C1 segment of cervical spinal cord (tissue), 14 donors: ENCODE measurements at regions not wholly inside any gene's neighbourhood (a gene's known extent, or its start where the extent isn't known, plus 50 kb on each side); places are given as distances from the start of the nearest gene placed in this dataset.

Experiments
- DNase-seq, 14 donors: peaks; one replicate each; lab custom pipeline; 2025; lab: John Stamatoyannopoulos, UW

DNA sequence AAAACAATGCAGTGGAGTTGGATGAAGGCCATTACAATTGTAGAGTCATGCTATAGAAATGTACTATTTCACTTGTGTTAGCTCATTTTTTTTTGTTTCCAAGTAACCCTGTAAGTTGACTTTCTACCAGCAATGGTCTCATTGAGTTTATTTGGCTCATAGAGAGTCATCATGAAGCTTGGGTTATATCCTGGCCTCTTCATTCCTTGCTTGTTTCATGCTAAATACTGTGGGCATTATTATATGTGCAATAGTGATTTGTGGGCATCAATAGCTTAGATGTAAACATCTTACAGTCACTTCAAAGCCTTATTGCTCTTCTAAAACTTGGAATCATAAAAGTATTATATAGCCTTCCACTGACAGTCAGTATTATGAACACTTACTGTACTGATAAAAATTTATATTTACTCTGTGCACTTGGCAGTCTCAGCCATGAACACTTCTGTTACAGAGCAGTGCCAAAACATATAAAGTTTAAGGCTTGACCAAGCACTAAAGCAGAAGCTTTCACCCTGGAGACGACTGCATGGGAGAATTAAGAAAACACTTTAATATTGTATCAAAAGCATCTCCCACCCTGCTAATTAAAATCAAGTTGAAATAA, 751.2 kb downstream of the SATB2 start:
- no peak for DNase-seq

DNA sequence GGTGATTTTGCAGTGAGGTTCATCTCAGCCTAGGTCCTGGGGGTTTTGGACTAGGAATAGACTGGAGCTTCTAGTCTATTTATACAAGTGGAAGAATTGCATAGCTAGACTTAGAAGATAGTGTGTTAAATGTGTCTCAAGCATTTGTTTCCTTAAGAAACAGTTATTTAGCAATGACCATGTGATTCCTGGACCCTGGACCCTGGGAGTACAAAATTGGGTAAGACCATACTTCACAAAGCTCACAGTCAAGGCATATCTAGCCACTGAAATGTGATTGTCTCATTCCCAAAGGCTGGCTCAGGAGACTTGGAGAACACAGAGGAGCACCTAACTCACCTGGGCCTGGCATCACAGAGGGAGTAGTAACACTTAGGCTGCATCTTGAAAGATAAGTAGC, 754.5 kb downstream of the SATB2 start:
- no peak for DNase-seq

DNA sequence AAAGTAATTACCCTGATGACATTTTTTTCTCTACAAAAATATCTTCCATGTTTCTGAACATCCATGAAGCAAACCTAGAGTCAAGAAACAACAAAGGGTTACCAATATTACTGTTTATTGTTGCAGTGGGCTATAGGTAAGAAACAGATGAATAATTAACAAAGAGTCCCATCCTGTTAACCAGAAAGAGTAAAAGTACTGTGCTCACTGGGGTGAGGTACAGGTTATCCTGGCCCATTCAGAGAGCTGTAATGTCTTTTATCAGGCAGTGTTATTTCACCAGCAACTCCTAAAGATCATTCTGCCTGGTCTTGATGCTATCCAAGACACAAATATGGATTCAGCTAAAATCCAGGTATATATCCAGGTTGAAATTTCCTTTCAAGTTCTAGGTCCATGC, 754.9 kb downstream of the SATB2 start:
- no peak for DNase-seq

DNA sequence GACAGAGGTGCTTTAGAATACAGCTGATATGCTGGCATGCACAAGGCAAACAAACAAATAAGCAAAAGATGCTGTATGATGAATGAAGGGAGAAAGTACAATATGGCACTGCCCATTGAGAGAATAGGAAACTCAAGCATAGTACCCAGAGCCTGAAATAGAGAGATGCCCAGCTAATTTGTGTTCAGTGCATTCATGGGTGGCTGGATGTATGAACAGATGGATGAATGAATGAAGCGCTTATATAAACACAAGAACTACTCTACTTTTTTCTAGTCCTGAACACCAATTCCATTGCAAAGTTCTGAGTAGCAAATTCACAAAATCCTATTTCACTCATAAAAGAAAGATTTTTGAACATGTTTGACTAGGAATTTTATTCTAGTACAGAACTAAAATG, 756.3 kb downstream of the SATB2 start:
- DNase-seq = no peak

DNA sequence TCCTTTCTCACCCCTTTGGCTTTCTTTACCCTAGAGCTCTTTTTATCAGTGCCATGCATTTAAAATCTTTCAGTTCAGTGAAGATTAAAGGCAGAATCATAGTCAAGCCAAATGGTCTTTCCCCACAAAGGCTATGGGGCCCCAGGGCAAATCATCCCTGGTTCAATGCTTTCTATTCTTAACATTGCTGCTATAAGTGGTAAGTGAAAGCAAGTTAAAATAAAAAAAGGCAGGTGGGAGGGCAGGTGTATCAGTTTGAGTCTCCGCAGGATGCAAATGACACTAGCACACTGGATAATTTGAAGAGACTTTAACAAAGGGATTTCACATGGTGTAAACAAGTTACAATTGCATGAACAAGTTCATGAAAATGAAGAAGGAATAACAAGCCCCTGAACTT, 757.4 kb downstream of the SATB2 start:
- DNase-seq = no peak

DNA sequence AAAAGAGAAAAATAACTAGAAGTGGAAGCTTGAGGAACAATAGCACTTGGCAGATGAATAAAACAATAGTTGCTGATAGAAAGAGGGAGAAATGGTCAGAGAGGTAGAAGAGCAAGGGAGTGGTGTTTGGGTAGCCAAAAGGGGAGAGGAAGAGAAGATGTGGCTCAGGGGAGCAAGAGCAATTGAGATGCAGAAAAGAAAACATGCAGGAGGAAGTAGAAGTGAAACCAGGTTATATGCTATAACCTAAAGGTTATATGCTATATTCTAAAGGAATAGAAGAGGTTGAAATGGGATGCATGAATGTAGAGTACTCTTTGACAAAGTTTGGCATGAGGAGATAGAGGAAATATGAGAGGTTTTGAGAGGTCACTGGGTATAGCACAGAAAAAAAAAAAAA, 759.5 kb downstream of the SATB2 start:
- DNase-seq = no peak

DNA sequence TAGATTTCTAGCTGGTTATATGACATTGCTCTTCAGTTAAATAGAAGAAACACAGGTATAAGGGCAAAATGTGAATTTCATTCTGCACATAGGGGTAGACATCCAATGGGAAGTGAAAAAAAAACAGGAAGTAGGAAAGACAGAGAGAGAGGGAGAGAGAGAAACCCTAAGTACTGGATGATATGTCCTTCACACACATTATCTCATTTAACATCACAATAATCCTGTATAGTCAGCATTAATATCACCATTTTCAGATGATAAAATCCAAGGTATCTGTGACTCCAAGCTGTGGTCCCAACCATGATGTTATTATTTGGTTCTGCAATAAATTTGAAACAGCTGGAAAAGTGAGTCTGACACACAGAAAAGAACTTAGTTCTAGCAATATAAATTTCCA, 759.9 kb downstream of the SATB2 start:
- no peak for DNase-seq

DNA sequence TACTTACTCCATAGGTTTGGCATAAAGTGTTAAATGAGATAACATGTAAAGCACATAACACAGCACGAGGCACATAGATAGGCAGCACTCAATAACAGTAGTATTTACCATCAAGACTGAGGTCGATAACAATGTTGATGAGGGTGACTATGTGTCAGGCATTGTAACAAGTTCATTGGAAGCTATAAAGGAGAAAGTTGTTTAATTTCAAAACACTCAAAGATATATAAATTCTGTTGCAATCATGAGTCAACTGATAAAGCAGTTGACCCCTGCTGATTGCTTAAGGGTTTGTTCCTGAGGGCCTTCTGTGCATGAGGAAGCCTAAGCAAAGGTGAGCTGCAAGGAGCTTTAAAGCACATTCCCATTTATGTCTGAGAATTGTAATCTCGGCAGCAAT, 760.5 kb downstream of the SATB2 start:
- DNase-seq = no peak

DNA sequence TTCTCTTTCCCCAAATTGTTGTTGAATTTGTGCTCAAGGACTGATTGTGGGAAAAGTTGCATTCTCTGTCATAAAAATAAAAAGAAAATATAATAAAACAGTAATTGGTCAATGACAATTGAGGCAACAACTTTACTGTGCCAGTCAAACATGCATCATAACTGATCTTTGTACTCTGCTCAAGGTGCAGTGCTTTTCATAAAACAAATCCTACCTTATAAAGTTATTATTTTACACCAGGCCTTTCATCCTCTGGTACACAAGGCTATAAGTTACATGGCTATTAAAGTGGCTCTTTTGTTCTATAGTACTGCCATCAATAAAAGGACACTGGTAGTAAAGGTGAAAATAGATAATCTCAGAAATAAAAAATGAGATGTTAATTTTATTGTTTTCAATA, 761.9 kb downstream of the SATB2 start:
- no peak for DNase-seq

DNA sequence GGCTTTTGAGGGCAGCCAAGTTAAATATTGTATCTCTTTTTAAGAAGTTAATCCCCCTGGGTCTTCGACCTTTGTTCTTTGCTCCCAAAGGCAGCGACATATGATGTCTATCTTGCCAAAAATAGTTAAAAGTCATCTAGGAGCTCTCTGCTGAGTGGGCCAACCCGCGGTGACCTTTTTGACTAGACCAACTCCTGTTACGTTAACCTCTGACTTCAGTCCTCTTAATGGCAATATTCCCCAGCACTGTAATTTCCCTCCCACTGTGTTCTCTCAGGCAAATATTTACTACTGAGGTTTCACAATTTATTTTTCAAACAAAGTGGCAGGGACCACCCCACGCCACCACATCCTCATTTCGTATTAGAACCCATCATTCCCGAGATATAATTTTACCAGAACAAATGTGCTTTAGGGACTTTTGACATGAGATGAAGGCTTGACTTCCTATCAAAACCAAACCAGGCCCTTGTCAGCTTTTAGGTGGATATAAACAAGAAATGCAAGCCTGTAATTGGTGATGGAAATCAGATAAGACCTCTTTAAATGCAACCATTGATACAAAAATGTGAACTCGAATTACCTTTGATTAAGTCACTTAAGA, 764.7 kb downstream of the SATB2 start:
- no peak for DNase-seq

DNA sequence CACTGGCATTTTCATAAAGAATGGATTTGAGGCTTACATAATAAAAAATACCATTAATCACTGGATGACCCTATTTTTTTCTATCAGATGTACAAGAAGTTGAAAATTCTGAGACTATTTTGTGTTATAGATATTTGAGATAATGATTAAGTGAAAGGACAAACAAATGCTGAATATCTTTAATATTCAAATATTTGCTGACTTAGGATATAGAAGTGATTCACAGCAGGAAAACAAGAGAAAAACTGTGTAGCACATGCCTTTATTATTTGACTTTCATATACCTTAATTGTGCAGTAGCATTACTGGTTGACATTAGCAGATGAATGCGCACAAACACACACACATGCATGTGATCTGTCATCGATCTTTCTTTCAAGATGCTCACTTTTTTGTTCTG, 766.5 kb downstream of the SATB2 start:
- no peak for DNase-seq

DNA sequence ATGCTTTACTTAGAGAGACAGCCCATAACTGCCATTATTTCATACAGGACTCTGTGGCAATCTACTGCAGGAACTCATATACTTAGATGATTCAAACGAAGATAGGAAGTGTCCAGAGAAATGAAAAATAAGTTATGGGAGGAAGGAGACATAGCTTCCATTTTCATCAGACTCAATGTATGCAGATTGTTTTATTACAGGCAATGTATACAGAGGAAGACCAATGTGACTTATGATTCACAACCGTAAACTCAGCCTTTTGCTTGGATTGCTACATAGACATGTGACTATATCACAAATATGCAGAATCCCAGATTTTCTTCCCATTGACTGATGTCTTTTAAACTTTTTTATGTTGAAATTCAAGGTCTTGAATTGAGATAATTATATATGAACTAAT, 793.4 kb downstream of the SATB2 start:
- no peak for DNase-seq

DNA sequence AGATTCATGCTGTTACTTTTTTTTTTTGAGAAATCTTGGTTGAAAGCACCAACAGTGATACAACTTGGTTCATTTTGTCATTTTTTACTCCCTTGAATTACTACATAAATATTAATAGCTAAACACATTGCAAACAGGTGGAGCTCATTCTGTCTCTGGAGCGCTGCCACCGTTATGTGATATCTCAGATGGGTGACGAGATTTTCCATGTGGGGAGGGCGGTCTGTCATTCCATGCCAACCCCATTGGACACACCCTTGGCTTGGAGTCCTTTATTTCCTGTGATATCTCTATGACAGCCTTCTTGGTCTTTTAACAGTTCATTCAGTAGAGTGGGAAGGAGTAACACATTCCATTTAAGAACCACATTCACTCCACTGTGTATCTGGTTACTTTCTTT, 794.8 kb downstream of the SATB2 start:
- DNase-seq = no peak

DNA sequence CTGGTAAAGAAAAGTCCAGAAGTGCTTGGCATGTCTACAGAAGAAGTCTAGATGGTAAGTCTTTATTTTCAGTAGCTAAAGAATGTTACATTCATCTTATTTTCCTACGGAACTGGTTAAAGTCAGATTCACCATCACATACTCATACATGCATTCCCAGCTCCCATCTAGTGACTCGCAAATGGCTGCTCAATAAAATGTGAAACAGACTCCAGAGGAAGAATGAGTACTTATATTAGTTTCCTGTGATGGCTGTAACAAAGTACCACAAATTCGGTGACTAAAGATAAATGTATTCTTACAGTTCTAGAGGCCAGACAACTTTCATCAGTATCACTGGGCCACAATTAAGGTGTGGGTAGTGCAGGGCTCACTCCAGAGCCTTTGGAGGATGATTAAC, 797.2 kb downstream of the SATB2 start:
- DNase-seq = no peak

DNA sequence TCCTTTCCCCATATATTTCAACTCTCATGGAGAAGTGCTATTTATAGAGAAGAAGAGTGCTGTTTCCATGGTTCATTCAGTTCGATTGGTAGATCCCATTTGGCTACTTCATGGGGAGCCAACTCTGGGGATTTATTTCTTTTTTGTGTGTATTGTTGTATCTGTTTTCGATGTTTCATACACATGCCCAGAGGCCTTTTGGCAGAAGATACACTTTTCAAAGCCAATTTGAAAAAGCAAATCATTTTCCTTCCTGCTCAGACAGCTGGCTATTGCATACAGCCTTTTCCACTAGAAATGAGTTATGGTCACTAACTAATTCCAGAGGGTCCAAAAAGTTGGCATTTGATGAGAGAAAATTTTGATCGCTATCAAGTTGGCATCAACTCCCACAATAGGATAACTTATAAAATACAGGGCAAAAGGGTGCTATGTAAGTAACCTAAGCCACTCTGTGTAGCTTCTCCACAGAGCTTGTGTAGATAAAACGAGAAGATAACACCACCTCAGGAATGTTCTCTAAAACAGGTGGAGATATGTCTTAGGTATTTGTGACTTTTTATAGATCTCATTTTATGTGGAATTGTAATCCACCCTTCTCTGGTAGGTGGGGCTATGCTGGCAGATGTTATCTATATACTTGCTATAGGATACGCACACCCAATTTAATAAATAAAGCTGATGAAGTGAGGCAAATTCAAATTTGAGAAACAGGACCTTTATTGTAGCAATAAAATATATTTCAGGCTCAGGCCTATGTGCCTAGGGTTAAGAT, 798.5 kb downstream of the SATB2 start:
- no peak for DNase-seq

DNA sequence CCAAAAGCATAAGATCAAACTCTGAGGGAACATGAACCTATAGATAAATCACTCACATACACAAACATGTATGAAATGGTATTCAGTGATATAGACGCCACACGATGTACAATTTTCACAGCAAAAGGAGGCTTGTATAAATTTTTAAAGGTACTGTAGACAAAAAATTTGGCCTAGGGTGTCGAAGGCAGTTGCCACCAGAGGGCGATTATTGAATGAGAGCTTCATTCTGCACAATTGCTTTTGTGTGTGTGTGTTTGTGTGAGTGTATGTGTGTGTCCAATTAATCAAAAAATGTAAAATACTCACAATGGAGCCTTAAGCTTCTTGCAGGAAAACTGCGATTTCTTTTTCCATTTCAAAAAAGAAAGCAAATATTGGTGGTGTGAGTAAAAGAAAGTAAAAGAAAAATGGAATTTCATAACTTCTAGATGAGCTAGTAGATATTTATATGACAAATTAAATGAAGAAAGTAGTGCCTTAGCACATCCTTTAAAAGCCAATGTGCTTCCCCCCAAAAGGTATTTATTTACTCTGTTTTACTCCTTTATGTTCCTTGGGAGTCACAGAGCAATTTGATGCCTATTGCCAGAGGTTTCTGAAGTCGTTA, 800.1 kb downstream of the SATB2 start:
- no peak for DNase-seq

DNA sequence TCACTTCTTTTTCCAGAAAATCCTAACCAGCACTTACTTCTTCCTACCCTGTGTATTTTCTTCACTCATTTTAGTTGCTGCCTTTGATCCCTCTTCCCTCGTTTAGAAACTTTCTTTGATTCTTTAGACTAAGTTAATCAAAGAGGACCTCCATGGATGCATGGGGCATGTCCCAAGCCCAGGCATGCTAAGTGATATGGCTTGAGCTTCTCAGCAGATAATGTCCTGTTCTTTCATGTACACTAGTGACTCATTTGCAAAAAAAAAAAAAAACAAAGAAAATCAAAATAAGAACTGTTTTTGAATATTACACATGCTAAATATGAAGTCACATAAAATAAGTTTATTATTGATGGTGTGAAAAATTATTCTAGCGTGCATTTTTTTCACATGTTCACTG, 800.9 kb downstream of the SATB2 start:
- no peak for DNase-seq

DNA sequence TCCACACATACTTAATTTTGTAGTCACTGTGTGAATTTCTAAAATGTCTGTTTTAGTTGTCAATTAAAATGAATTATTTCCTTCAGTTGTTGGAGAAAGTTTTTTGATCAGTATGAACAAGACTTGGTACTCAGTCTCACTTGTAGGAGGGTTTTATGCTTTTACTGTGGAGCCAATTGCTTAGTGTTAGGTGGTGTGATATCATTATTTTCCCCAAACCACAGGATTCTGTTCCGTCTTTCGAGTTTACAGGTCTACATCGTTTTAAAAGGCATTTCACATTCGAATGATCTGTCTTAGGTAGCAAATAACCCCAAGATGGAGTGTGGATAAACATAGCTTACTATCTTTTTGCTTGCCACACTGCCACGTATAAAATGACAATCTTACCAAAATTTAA, 803.1 kb downstream of the SATB2 start:
- no peak for DNase-seq

DNA sequence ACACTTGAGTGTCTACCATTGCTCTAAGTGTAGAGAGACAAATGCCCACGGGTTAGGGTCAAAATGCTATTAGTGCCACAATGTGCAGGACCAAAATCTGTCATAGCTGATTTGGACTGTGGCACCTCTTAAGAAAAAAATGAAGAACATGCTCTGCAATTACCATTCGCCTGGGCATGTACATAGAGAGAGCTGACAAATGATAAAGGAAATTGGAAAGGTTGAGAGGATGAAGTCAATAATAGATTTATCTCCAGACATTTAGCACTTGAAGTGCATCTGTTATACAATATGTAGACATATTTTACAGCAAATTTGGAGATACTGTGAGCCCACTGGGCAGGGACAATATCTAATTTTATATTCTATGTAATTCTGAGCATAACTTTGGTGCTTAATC, 804.4 kb downstream of the SATB2 start:
- no peak for DNase-seq

DNA sequence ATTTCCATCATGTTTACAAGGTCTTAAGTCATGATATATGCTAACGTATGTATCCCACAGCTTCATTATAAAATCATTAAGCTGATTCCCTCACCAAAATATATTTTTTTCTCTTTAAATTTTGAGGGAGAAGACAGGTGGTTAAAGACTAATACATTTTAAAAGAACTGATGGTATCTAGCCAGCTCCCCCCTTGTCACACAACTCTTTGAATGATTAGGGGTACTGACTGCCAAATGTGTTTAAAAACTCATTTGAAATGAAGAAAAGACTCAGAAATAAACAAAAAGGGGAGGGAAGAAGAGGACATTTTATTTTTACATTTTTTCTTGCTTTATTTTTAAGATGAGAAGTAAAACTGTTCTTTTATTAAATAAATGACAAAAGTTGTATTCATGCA, 805.3 kb downstream of the SATB2 start:
- DNase-seq = no peak

DNA sequence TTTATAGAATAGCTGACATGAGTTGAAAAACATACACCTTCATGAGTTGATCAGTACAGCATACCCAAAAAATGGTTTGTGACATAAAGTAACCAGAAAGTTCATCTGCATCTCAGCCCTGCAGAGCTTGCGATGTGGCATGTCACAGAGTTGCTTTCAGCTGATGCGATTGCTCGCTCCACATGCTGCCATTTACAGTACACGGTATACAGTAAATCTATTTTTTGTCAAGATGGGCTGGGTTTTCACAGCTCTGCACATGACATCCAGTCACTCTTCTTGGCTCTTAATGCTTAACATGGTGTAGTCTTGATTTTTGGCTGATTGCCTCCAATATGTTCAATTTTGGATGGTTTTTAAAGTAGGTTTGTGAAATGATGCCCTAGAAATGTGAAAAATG, 811.9 kb downstream of the SATB2 start:
- no peak for DNase-seq

DNA sequence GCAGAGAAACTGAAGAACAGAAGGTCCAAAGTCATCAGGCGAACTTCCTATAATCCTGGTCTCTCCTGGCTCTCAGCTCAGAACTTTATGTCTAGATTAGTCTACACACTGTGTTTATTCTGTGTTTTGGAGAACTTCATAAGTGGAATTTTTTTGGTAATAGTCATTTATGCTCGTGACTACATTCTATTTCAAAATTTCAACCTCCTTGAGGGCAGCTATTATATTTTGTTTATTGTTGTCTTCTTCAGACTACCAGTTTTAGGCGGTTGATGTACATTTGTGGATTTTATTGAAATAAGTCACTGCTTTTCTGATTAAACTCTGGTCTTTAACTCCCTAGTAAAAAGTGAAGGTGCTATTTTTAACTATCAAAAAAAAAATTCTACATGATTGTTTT, 816.6 kb downstream of the SATB2 start:
- DNase-seq = no peak

DNA sequence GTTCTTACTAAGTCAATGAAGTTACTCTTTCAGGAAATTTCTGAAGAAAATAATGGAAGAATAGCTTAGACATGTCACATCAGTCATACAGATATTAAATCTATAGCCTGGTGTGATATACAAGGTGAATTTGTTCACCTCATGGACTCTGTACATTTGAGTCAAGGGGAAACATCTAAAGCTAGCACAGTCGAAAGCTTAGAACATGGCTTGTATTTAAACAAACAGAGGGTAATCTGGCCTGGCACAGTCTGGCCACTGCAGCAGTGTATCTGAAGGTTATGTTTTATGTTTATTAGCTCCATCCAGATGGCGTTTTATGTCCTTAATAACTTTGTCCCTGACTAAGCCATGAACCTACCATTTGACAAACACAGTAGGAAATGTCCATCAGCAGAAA, 817.3 kb downstream of the SATB2 start:
- no peak for DNase-seq
